NCI-H128 (cell line): ENCODE measurements at regions not wholly inside any gene's neighbourhood (a gene's known extent, or its start where the extent isn't known, plus 50 kb on each side); places are given as distances from the start of the nearest gene placed in this dataset.

Experiments used
- DNase-seq: peaks from one replicate; lab custom pipeline; 2025; ENCODE audit not compliant: unreplicated experiment; lab: John Stamatoyannopoulos, UW

- no peak for DNase-seq
Measured at GRCh38 chr4:138669479-138670315, 345.9 kb upstream of the NOCT start.

DNA sequence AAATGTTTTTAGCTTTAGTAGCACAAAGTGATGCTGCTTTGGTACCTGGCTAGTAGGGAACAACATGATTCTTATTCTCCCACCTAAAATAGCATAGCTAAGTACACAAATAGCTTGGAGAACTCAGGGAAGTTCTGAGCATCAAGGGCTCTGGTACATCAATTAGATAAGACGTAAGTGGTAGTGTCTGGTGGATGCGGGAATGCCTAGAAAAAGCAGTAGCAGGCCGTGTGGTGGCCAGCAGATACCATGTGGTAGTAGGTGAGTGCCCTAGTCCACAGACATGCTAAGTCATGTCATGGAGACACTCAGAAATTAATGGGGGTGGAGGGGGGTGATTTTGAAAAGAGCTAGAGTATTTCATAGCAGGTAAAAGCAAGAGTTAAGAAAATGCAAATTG, 347.3 kb upstream of the NOCT start:
- no peak for DNase-seq

GRCh38 chr4:138666366-138666765, 349.2 kb upstream of the NOCT start:
- DNase-seq, result no peak

GRCh38 chr4:138665851-138666250, 349.7 kb upstream of the NOCT start:
- DNase-seq, result no peak

GRCh38 chr4:138663883-138664282, 351.7 kb upstream of the NOCT start:
- DNase-seq, result no peak

DNA sequence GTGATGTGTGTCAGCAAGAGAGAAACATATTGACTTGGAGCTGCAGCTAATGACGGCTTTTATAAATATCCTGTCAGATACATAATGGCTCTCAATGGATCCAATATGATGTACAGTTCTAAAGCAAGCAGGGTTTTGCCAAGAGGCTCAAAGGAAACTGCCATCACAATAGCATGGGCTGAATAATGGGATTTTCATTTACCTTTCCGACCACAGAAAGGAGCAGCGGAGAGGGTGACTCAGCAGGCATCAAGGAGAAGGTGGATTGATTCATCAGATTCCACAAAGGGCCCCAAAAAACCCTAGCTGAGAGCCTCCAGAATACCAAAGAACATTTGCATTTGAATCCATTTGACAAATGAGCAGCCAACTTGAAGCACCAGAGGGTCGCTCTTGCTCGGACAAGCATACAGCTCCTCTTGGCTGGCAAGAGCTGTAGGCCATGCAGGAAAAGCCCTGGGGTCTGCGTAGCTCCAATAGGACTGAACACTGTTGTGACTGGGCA, 355.7 kb upstream of the NOCT start:
- DNase-seq, result no peak

GRCh38 chr4:138659037-138659811, 356.4 kb upstream of the NOCT start:
- no peak for DNase-seq

- no peak for DNase-seq
Measured at GRCh38 chr4:138658518-138658917, 357.1 kb upstream of the NOCT start.

- DNase-seq, result no peak
Measured at GRCh38 chr4:138656990-138657389, 358.6 kb upstream of the NOCT start.

GRCh38 chr4:138655985-138656384, 359.6 kb upstream of the NOCT start:
- no peak for DNase-seq

DNA sequence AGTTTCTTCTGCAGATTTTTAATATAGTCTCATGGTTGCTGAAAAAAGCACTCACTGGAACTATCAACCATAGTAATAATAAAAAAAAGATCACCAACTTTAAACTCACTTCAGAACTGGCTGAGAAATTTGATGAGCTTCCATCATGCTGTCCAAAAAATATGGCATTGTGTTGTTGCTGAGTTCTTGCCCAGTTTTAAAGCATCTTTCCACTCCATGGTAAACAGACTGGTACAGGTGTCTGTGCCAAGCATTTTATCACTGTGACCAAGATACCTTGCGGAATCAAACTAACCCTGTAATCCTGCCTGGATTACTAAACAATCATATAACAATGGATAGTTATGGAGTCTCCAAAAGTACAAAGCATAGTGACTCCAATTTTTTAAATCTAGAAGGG, 360.3 kb upstream of the NOCT start:
- no peak for DNase-seq

GRCh38 chr4:138650929-138651448, 364.6 kb upstream of the NOCT start:
- DNase-seq, result no peak

DNA sequence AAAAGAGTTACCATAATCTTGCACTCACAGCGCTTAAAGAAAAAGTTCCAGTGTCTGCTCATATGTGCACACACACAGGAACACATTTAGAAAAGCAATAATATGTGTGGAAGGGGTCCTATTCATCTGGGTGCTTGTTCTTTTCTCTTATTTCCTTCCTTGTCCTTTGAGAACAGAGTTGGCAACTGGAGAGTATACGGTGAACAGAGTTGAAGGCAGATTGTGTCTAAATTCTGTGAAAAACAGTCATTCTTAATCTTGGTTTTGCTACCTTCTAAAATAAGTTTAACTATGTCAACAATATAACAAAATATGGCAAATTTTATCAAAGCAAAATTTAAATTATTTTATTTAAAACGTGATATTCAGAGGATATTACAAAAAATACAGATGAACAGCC, 365.1 kb upstream of the NOCT start:
- DNase-seq, result no peak

DNA sequence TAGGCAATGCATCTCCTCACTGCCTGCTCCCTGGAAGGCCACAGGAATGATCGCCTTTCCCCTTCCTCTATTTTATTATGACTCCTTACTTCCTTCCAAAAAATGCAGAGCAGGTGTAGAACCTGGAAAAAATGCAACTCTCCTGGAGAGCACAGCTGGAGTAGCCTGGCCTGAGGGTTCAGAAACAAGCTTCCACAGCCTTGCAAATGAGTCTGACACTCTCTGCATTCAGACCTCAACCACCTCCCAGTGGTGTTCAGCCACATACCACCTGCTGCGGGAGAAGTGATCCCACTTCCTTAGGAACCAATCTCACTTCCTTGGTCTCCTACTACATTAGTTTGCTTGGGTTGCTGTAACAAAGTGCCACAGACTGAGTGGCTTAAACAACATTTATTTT, 368.1 kb upstream of the NOCT start:
- no peak for DNase-seq

DNA sequence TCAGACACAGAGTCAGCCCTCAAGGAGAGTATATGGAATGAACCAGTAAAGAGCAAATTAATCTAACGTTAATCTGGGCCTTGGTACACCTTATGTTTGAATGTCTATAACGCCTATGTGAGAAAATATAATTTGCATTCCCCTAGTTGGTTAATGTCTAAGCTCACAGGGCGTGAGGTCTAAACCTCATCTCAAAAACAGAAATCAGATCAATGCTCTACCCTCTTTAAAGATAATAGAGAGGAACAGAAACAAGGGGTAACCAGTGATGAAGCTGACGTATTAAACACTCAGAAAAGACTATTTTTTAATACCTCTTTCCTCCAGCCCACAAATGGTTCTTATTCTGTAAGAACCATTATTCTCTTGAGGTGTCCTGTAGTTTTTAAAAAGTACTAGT, 369.2 kb upstream of the NOCT start:
- DNase-seq, result no peak

- no peak for DNase-seq
Measured at GRCh38 chr4:138645289-138645688, 370.3 kb upstream of the NOCT start.

DNA sequence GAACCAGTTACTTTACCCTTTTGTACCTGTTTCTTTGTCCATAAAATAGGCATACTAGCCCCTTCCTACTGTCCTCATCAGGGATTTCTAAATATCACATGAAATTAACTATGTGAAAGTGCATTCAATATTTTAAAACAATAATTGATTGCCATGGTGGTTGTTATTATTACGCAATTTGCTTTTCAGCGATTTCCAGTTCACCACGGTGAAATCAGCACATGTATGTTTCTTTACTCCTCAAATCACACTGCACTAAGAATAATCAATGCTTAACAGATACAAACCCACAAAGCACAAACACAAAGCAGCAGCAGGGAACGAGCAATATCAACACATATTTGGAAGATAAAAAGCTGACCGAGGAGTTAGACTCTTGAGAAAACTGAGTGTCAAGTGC, 371.3 kb upstream of the NOCT start:
- DNase-seq, result no peak

GRCh38 chr4:138643827-138644226, 371.8 kb upstream of the NOCT start:
- DNase-seq, result no peak

- no peak for DNase-seq
Measured at GRCh38 chr4:138639018-138639741, 376.4 kb upstream of the NOCT start.

DNA sequence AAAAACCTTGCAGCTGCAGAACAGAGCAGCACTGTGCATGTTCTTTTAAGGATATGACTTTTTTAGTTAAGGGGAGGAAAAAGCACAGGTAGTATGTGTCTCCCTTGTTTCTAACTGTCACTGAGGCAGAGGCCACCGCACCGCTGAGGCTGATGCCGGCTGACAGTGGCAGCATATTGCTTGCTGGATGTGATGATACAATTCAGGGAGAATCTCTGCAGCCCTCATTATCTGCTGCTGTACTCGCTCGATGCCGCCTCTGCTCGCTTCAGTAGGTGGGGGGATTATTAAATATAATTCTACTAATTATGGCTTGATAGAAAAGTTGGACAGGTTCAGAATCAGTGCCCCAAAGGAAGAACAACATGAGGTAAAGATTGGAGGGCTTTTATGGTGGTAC, 378.8 kb upstream of the NOCT start:
- DNase-seq, result no peak

DNA sequence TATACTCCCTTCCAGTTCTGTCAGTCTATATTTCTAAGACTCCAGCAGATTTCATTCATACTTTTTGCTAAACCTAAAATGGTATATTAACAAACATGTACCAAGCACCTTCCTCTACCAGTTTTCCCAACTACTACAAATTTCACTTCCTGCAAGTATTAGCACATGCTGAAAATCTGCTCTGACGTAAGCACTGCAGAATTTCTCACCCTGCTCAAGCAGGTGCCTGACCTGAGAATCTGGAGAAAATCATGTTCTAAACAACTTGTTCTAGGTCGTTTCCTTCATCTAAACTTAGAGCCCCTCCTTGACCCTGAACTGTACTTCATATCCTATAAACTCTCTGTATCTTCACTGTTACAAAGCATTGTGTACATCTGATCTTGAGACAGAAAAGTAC, 380.7 kb upstream of the NOCT start:
- DNase-seq, result no peak

- no peak for DNase-seq
Measured at GRCh38 chr4:138633580-138633904, 382.0 kb upstream of the NOCT start.
